ENCODE measurements at regions not wholly inside any gene's neighbourhood (a gene's known extent, or its start where the extent isn't known, plus 50 kb on each side); places are given as distances from the start of the nearest gene placed in this dataset.

GRCh38 chr4:158020176-158020575, 152.6 kb downstream of the GASK1B start:
- TF ChIP-seq ARNT (IDR thresholded peaks at IDR 0.05): no peak
- no peak for TF ChIP-seq NFRKB (IDR thresholded peaks at IDR 0.05)
- no peak for TF ChIP-seq ZNF384 (IDR thresholded peaks at IDR 0.05)
- no peak for TF ChIP-seq HDGF (IDR thresholded peaks at IDR 0.05; ENCODE audit: borderline replicate concordance)
- TF ChIP-seq FOXM1 (IDR thresholded peaks at IDR 0.05; ENCODE audit: borderline replicate concordance): no peak
- no peak for TF ChIP-seq BHLHE40 (IDR thresholded peaks at IDR 0.05; ENCODE audit: borderline replicate concordance)
- no peak for TF ChIP-seq TARDBP (IDR thresholded peaks at IDR 0.05)
